AG08396 (cell line): ENCODE measurements at regions not wholly inside any gene's neighbourhood (a gene's known extent, or its start where the extent isn't known, plus 50 kb on each side); places are given as distances from the start of the nearest gene placed in this dataset.

Experiments used
- DNase-seq: peaks from one replicate; pipeline ENCODE4 v3.0.0; 2012; ENCODE audit warnings: low spot score, mixed read lengths

GRCh38 chr3:180092889-180093288 lies 56.2 kb upstream of the PEX5L start:
- no peak for DNase-seq

GRCh38 chr3:180093535-180093934 lies 56.8 kb upstream of the PEX5L start:
- DNase-seq: no peak

- no peak for DNase-seq
These were observed 60.9 kb upstream of the PEX5L start for GRCh38 chr3:180097626-180098025.

GRCh38 chr3:180102134-180102533 lies 65.4 kb upstream of the PEX5L start:
- no peak for DNase-seq

- no peak for DNase-seq
These were observed 65.9 kb upstream of the PEX5L start for GRCh38 chr3:180102604-180103003.

GRCh38 chr3:180116203-180116602 lies 79.5 kb upstream of the PEX5L start:
- DNase-seq: no peak

GRCh38 chr3:180116658-180117057 lies 79.9 kb upstream of the PEX5L start:
- no peak for DNase-seq

- no peak for DNase-seq
These were observed 80.8 kb upstream of the PEX5L start for GRCh38 chr3:180117381-180118163.

- no peak for DNase-seq
These were observed 82.8 kb upstream of the PEX5L start for GRCh38 chr3:180119567-180119966.

GRCh38 chr3:180123928-180124327 lies 87.2 kb upstream of the PEX5L start:
- DNase-seq: no peak

GRCh38 chr3:180131169-180131568 lies 94.4 kb upstream of the PEX5L start:
- no peak for DNase-seq

- DNase-seq: no peak
These were observed 98.4 kb upstream of the PEX5L start for GRCh38 chr3:180135101-180135500.

- no peak for DNase-seq
These were observed 102.1 kb upstream of the PEX5L start for GRCh38 chr3:180138871-180139270.

GRCh38 chr3:180142041-180142440 lies 105.3 kb upstream of the PEX5L start:
- peak; percentile 14 for DNase-seq

GRCh38 chr3:180142472-180142871 lies 105.7 kb upstream of the PEX5L start:
- no peak for DNase-seq

- no peak for DNase-seq
These were observed 125.0 kb upstream of the PEX5L start for GRCh38 chr3:180161770-180162169.

- DNase-seq: no peak
These were observed 138.8 kb upstream of the PEX5L start for GRCh38 chr3:180175572-180175971.

- no peak for DNase-seq
These were observed 139.3 kb upstream of the PEX5L start for GRCh38 chr3:180176059-180176458.

- no peak for DNase-seq
These were observed 140.5 kb upstream of the PEX5L start for GRCh38 chr3:180177255-180177654.

- no peak for DNase-seq
These were observed 142.8 kb upstream of the PEX5L start for GRCh38 chr3:180179562-180179961.

- DNase-seq: peak; percentile 44
These were observed 144.1 kb upstream of the PEX5L start for GRCh38 chr3:180180795-180181194.

- peak; percentile 14 for DNase-seq
These were observed 144.7 kb upstream of the PEX5L start for GRCh38 chr3:180181387-180181786.

- DNase-seq: no peak
These were observed 146.6 kb upstream of the PEX5L start for GRCh38 chr3:180183346-180183745.

GRCh38 chr3:180184816-180185215 lies 148.1 kb upstream of the PEX5L start:
- no peak for DNase-seq
